ENCODE measurements at regions not wholly inside any gene's neighbourhood (a gene's known extent, or its start where the extent isn't known, plus 50 kb on each side); places are given as distances from the start of the nearest gene placed in this dataset.

- TF ChIP-seq CTCF (IDR thresholded peaks at IDR 0.05 in 4 of 5, conservative IDR thresholded peaks at IDR 0.05 in 1 of 5) (no peak), POLR2A (IDR thresholded peaks at IDR 0.05) (no peak)
Measured at GRCh38 chr12:14275111-14275510, 90.4 kb upstream of the ATF7IP start.
